HG03095 (cell line): ENCODE measurements at regions not wholly inside any gene's neighbourhood (a gene's known extent, or its start where the extent isn't known, plus 50 kb on each side); places are given as distances from the start of the nearest gene placed in this dataset.
"Not testable (repeated sequence)": the region's sequence is repeated elsewhere in the genome, so short reads cannot be mapped to it uniquely, and the experiment has no call there.

Source experiments
- ATAC-seq: cut with Tn5 transposase; IDR thresholded peaks from one replicate; pipeline ENCODE4 v1.9.1; 2021; ENCODE audit warnings: moderate library complexity; ENCODE audit not compliant: unreplicated experiment

DNA sequence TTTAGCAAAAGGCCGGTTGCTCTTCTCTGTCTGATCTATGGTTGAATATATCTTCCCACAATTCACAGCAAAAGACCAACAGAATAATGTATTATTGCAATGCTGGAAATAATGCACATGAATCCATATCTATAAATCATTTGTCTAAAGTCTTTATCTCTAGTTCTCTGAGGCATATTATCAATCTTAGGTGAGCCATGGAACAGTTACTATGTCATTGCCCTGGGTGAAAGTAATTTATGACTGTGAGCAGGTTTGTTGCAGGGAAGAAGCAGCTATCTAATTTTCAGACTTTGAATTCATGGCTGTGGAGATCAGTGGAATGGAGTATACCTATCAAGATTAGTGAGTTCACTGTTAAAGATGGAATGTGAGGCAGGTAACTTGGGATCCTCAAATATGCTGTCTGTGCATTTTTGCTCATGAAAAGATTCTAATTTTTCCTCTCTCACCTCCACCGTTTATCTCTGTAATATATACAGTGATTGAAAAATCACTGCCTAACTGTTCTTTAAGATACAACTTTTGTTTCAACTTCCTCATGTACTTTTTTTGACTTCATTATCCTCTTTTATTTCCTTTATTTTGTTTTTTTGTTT, 256.8 kb upstream of the ARSJ start:
- ATAC-seq, result no peak

DNA sequence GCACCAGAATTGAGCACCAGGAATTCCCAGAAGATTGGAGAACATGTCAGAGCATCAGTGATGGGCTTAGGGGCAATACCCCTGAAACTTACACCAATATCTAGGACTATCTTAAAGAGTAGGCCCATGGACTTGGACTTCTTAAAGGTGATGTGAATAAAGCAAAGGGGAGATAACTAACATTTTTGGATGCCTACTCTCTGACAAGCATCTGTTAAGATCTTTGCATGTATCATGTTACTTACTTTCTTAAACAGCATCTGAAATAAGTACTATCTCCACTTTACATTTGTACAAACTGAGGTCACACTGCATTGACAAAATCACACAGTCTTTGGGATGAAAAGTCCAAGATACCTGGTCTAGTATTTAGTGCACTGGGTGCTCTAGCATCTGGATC, 258.6 kb upstream of the ARSJ start:
- ATAC-seq, result no peak

DNA sequence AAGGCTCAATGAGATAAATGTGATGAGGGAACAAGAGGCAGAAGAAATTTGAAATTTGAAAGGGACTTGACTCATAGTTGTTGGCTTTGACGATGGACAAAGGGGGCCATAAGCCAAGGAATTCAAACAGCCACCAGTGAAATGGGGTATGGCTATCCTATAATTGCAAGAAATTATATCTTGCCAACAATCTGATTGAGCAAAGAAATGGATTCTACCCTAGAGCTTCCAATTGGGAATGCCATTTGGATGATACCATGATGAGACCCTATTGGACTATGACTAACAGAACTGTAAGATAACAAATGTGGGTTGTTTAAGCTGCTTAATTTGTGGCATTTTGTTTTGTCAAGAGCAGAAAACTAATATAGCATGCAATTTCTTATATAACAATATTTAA, 270.1 kb upstream of the ARSJ start:
- no peak for ATAC-seq

DNA sequence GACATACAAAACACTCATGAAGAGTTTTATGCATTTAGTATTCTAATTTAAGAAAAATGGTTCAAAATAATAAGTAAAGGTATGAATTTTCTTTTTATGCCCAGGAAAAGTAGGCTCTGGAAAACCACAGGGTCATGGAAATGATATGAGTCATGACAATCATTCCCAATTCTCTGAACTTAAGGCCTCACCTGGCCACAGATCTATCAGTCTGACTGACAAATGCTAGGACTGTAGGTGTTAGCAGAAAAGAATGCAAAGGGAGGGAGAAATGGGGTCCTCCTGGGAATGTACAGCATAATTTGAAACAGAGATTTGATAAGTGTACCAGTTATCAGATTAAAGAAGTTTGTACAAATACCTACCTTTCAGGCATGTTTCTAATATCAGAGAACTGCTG, 270.5 kb upstream of the ARSJ start:
- ATAC-seq, result no peak

DNA sequence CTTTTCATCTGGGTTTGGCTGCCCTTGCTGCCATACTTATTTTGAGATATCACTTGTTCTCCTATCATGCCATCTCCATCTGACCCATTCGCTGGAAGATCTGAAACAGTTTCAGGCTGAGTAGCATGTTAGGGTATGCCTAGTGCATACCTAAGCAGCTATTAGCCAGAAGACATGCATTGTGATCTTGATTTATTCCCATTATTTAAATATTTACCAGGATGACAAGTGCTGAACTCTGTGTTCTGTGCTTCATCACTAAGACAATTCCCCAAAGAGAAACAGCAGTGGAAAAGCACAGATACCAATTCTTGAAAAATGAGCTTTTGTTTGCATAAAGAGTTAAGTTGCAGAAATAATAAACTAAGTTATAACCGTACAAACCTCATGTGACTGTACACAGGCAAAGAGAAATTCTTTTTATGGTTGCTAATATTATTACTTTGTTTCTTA, 271.0 kb upstream of the ARSJ start:
- ATAC-seq, result no peak

DNA sequence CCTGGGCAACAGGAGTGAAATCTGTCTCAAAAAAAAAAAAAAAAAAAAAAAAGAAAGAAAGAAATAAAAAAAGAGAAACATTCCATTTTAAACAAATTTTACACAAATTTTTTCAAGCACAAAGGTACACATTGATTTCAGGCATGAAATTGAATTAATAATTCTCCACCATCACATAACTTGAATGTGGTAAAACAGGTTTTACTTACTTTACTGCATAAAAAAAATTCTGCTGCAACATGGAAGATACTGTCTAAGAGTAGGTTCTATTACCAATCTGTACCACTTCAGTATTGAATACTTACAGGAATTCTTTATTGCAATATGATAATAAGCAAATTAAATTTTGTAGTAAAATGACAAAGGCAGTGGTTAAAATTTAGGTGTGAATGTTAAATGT, 271.6 kb upstream of the ARSJ start:
- ATAC-seq, result no peak

DNA sequence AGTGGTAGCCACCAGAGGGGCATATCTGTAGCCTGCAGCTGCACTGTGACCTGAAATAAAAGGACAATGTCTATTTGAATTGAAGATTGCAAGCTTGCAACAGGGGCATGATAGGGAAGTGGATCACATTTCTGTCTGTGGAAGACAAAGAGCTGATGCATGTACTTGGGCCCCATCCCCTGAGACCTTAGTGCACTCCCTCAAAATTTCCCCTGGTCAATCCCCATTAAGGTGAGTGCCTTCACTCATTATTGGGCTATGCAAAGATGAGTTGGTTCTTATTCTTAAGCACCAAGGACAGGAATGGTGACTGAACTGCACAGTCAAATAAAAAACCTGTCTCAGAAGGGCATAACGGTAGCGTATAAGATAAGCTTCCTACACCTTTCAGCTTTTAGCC, 273.1 kb upstream of the ARSJ start:
- ATAC-seq, result no peak

DNA sequence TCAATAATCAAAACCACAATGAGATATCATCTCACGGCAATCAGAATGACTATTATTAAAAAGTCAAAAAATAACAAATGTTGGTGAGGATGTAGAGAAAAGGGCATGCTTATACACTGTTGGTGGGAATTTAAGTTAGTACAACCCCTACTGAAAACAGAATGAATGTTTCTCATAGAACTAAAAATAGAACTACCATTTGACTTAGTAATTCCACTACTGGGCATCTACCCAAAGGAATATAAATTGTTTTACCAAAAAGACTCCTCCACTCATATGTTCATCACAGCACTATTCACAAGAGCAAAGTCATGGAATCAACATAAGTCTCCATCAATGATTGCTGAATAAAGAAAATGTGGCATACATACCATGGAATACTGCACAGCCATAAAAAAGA, 278.1 kb upstream of the ARSJ start:
- ATAC-seq, result no peak

DNA sequence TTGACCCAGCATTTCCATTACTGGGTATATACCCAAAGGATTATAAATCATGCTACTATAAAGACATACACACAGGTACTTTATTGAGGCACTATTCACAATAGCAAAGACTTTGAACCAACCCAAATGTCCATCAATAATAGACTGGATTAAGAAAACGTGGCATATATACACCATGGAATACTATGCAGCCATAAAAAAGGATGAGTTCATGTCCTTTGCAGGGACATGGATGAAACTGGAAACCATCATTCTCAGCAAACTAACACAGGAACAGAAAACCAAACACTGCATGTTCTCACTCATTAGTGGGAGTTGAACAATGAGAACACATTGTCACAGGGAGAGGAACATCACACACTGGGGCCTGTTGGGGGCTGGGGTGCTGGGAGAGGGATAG, 283.0 kb upstream of the ARSJ start:
- not testable (repeated sequence) for ATAC-seq

DNA sequence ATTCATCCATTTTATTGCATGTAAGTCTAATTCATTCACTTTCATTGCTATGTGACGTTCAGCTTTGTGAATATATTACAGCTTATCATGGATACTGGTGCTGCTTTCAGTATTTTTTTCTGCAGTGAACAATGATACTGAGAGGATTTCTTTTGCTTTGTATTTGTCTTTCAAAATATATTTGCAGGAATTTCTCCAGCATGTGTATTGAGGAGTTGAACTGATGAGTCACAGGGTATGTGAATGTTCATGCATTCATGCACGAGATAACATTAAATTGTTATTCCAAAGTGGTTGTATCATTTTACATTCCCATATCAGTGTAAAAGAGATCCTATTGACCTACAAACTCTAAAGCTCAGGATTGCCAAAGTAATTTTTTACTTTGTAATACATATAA, 283.8 kb upstream of the ARSJ start:
- ATAC-seq, result no peak

DNA sequence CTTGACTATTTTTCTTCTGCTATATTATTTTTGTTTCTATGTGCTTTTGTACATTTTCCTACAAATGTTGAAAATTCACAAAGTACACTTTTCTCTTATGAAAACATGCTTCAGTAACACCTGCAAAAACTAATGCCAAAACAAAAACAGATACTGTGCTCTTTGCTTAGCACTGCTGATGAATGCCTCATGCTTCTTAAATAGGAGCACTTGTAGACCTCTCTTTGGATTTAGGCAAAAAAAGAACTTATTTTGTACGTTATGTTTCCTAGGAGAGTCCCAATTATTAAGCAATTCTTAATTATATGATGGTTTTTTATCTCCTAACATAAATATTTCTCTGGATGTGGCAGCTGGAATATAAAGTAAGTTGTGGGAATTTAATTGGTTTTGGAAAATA, 285.0 kb upstream of the ARSJ start:
- no peak for ATAC-seq

DNA sequence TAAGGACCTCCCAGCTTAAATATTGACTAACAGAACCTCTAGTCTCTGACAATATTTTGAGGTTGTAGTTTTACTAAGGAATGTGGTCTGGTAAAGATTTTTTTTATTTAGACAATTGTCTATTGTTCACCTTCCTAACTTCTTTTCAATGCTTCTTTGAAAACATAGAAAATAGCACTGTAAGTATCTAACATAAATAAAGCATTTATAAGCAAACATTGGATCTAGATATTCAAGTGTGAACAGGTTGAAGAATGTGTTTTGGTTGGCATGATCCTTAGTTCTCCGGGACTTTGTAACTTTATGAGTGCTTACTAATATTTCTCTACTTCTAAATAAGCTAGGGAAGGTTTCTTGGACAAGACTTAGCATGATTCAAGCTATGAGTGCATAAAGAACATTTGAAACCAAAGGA, 285.4 kb upstream of the ARSJ start:
- ATAC-seq, result no peak

DNA sequence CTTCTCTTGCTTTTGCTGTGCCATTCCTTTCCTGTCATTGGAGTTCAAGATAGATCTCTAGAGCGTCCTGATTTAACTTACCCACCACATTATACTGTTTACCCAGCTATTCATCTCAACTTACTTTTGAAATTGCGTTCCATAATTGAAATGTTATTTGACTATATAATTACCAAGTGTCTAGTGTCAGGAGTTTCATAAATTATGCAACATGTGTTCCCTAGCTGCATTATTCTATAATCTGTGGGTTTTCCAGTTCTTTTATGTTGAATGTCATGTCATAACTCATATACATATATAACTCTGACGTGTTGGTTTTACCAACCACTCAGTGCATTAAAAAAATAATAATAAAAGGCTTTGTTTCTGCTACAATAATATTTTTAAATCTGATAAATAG, 285.9 kb upstream of the ARSJ start:
- no peak for ATAC-seq

DNA sequence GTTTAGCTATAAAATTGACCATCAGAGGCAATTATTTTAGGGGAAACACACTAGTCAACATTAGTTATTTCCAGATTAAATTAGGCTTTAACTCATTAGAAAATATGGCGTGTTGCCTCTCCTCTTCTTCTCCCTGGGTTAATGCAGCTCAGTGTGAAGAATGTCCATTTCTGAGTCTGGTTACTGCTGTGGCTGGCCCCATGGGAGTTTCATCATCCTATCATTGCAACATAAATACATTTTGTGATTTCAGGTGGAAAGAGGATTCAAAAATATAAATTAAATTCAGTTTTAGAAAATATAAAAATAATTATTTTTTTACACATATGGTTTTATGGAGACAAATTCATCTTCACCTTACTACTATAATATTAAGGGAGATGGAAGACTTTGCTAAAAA, 288.5 kb upstream of the ARSJ start:
- no peak for ATAC-seq

DNA sequence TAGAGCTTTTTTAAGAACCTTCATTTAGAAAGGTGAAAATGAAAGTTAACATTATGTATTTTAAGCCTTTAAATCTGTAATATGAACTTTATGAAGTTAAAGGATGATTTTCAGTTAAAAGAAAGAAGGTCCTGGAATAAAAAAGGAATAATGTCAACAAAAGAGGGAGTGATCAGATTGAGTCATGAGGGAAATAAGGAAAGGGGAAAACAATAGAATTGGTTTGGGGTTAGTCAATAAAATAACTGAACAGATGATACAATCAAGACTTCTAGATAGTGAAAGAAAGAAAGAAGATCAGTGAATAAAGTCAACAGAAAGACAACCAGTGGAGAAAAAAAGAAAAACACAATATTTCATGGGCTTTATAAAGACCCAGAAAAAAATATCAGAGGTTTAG, 291.6 kb upstream of the ARSJ start:
- ATAC-seq, result no peak

DNA sequence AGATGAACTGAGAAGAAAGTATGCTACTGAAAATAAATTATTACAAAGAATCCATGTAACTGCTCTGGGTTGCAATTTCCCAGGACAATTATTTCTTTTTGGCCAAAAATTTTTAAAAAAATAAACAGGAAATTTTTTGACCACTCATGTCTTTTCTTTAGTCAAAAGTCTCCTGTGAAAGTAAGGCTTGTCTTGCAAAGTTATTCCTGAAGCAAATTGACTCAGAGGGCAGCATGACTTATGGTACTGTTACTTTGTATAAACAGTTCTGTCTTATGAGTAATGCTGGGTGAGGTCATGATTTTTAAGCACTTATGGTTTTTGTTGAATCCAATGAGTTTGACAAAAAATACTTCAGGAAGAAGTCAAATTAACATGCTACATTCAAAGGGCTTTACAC, 292.8 kb upstream of the ARSJ start:
- ATAC-seq, result no peak

DNA sequence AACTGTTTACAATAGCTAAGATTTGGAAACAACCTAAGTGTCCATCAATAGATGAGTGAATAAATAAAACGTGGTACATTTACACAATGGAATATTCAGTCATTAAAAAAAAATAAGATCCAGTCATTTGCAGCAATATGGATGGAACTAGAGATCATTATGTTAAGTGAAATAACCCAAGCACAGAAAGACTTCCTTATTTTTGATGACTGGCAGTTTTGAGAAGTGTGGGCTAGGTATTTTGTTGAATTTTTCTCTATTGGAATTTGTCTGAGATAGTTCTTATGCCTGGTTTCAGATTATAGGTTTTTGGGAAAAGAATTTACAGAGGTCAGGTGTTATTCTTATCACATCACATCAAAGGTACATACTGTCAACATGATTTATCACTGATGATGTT, 293.8 kb upstream of the ARSJ start:
- no peak for ATAC-seq

DNA sequence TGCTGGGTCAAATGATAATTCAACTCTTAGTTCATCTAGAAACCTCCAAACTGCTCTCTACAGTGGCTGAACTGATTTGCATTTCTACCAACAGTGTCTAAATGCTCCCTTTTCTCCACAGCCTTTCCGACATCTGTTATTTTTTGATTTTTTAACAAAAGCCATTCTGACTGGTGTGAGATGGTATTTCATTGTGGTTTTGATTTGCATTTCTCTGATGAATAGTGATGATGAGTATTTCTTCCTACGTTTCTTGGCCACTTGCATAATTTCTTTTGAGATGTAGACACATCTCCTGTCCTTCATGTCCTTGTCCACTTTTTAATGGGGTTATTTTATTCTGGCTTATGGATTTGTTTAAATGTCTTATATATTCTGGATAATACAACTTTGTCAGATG, 298.2 kb upstream of the ARSJ start:
- no peak for ATAC-seq

DNA sequence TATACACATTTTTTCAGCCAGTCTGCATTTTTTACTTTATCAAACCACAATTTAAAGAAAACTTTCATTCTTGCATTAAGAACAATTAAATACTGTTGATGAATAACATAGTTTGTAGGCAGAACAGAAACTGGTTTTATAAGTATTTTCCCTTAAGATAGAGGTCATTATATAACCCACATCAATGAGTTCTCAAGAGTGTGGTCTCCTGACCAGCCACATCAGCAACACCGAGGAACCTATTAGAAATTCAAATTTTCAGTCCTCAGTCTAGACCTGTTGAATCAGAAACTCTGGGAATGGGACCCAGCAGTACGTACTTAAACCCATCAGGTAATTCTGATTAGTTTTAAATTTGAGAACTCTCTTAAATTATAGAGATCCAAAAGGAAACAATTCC, 299.6 kb upstream of the ARSJ start:
- no peak for ATAC-seq

DNA sequence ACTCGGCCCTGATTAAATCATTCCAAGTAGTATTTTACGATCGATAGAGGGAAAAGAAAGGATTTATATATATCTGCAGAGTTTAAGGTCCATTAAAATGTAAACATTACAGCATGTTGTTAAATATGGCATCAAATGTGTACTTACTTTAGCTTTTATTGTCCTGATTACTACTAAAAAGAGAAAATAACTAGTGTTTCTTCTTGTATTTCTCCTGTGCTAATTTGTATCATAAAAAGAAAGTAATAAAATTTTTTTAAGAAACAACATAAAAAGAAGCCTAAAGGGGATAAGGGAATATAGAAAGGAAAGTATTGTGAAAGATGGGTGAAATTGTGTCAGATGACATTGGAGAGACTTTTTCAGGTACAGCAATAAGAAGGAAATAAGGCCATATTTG, 300.3 kb upstream of the ARSJ start:
- ATAC-seq, result no peak

DNA sequence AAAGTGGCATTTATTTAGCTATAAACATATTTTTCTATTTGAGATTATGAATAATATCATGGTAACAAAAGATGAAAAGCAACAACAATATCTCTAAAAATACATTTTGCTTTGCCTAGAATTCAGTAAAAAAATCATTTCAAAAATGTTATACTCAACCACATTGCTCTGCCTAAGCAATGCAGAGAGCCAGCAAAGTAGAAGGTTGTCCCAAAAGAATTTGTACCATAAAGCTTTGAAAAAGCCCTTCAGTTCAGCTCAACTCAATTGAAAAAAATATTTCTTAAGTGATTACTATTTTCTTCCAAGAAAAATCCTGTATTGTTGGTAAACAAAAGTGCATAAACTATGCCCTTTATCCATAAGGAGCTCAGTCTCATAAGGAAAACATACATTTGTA, 301.2 kb upstream of the ARSJ start:
- no peak for ATAC-seq

DNA sequence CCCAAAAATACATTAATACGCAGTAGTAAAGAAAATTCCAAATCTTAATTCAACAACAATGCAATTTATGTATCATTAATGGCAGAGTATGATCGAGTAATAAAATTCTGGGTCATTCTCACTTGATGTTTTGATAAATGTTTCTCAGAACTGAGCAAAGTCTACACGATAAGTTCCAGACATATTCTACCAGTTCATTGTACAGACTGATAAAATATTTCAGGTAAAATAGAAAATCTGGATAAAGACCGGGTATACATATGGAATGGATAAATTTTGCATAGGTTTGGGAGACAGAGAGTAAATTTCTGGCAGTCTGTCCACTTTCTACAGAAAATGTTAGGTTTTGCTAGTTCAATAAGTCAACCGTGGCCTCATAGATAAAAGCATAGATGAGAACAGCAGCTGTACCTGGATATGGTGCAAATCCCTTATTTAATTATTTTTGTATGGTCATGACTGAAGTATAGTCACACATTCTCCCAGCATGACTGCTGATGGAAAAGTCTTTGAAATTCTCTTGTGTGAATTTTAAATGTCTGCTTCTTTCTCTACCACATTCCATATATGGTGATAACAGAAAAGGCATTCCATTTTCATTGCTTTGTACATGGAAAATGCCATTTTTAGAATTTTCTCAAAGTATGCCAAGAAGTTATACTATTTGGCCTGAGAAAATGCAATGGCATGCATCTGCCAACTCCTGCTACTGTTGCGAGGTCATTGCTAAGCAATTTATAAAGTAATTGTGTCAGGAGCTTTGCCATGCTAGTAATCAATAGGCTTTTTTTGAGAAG, 301.9 kb upstream of the ARSJ start:
- no peak for ATAC-seq

DNA sequence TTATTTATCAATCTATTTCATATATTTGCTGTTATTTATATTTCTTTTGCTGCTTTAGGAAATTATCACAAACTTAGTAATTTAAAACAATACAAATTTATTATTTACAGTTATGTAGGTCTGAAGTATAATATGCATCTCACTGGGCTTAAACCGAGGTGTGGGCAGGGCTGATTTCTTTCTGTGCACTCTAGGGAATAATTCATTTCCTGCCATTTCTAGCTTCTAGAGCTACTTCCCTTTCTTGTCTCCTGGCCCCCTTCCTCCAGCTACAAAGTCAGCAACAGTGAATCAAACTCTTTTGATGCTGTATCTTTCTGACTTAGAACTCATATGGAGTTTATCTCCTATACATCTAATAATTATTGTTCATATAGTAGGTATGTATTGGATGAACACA, 303.5 kb upstream of the ARSJ start:
- no peak for ATAC-seq
